ENCODE measurements at regions not wholly inside any gene's neighbourhood (a gene's known extent, or its start where the extent isn't known, plus 50 kb on each side); places are given as distances from the start of the nearest gene placed in this dataset.
"Not testable (repeated sequence)": the region's sequence is repeated elsewhere in the genome, so short reads cannot be mapped to it uniquely, and the experiment has no call there.

- no peaks in the 10 kb centered on the region for H3K27me3 ChIP-seq (replicated peaks)
- in situ Hi-C loops (cut with HindIII; ENCODE audit: low pct_ligation_motif_present, low sequenced_read_pairs): no loop called here
- DNase-seq: no peak
- no peaks in the 10 kb centered on the region for H3K36me3 ChIP-seq (replicated peaks)
- H3K4me3 ChIP-seq (ENCODE audit: low read depth, low read length): no peak overlapping the region
- no peak for TF ChIP-seq CTCF (IDR thresholded peaks at IDR 0.05; ENCODE audit: low read depth, low read length, missing control alignments)
- no peak overlapping the region for H3K27ac ChIP-seq
Observed at GRCh38 chr13:110984381-110984780, 69.5 kb upstream of the ANKRD10 start.

- H3K4me3 ChIP-seq (ENCODE audit: low read depth, low read length): no peak overlapping the region
- no peaks in the 10 kb centered on the region for H3K27me3 ChIP-seq (replicated peaks)
- no peaks in the 10 kb centered on the region for H3K36me3 ChIP-seq (replicated peaks)
- no peak overlapping the region for H3K27ac ChIP-seq
- in situ Hi-C loops (cut with HindIII; ENCODE audit: low pct_ligation_motif_present, low sequenced_read_pairs): no loop called here
- no peak for TF ChIP-seq CTCF (IDR thresholded peaks at IDR 0.05; ENCODE audit: low read depth, low read length, missing control alignments)
- DNase-seq: no peak
Observed at GRCh38 chr13:110983241-110983640, 68.4 kb upstream of the ANKRD10 start.

GRCh38 chr13:110981379-110981778 lies 66.5 kb upstream of the ANKRD10 start:
- H3K36me3 ChIP-seq (replicated peaks): no peaks in the 10 kb centered on the region
- no peaks in the 10 kb centered on the region for H3K27me3 ChIP-seq (replicated peaks)
- TF ChIP-seq CTCF (IDR thresholded peaks at IDR 0.05; ENCODE audit: low read depth, low read length, missing control alignments): no peak
- no peak overlapping the region for H3K4me3 ChIP-seq (ENCODE audit: low read depth, low read length)
- no peak overlapping the region for H3K27ac ChIP-seq
- DNase-seq: no peak
- in situ Hi-C loops (cut with HindIII; ENCODE audit: low pct_ligation_motif_present, low sequenced_read_pairs): no loop called here

GRCh38 chr13:110980921-110981320 lies 66.1 kb upstream of the ANKRD10 start:
- Histone ChIP-seq H3K36me3 (replicated peaks) (no peaks in the 10 kb centered on the region), H3K27ac (no peak overlapping the region), H3K27me3 (replicated peaks) (no peaks in the 10 kb centered on the region), H3K4me3 (ENCODE audit: low read depth, low read length) (no peak overlapping the region)
- TF ChIP-seq CTCF (IDR thresholded peaks at IDR 0.05; ENCODE audit: low read depth, low read length, missing control alignments): no peak
- in situ Hi-C loops (cut with HindIII; ENCODE audit: low pct_ligation_motif_present, low sequenced_read_pairs): no loop called here
- no peak for DNase-seq

- H3K27ac ChIP-seq; DNase-seq; H3K27me3 ChIP-seq (replicated peaks); H3K4me3 ChIP-seq (ENCODE audit: low read depth, low read length); H3K36me3 ChIP-seq (replicated peaks); in situ Hi-C loops (cut with HindIII; ENCODE audit: low pct_ligation_motif_present, low sequenced_read_pairs): not testable (repeated sequence)
Observed at GRCh38 chr13:110979149-110979548, 64.3 kb upstream of the ANKRD10 start.

GRCh38 chr13:110978390-110978789 lies 63.5 kb upstream of the ANKRD10 start:
- Histone ChIP-seq H3K4me3 (ENCODE audit: low read depth, low read length) (no peak overlapping the region), H3K27me3 (replicated peaks) (no peaks in the 10 kb centered on the region), H3K36me3 (replicated peaks) (no peaks in the 10 kb centered on the region), H3K27ac (no peak overlapping the region)
- DNase-seq: no peak
- TF ChIP-seq CTCF (IDR thresholded peaks at IDR 0.05; ENCODE audit: low read depth, low read length, missing control alignments): no peak
- in situ Hi-C loops (cut with HindIII; ENCODE audit: low pct_ligation_motif_present, low sequenced_read_pairs): no loop called here
